Mucosa of stomach (tissue), 1 donor: ENCODE measurements at regions not wholly inside any gene's neighbourhood (a gene's known extent, or its start where the extent isn't known, plus 50 kb on each side); places are given as distances from the start of the nearest gene placed in this dataset.

Experiments used
- H3K27me3 ChIP-seq: one replicate; pipeline ENCODE4 v1.7.0; 2013; ENCODE audit warnings: mild to moderate bottlenecking, low read length; ENCODE audit not compliant: control insufficient read depth, insufficient read depth
- H3K36me3 ChIP-seq: one replicate; pipeline ENCODE4 v1.7.0; 2013; ENCODE audit warnings: low read length; ENCODE audit not compliant: control insufficient read depth, insufficient read depth
- H3K4me1 ChIP-seq: one replicate; pipeline ENCODE4 v1.7.0; 2013; ENCODE audit warnings: mild to moderate bottlenecking, low read length; ENCODE audit not compliant: control insufficient read depth, insufficient read depth
- H3K4me3 ChIP-seq: one replicate; pipeline ENCODE4 v1.7.0; 2013; ENCODE audit warnings: low read length
- H3K9ac ChIP-seq: one replicate; pipeline ENCODE4 v1.7.0; 2013; ENCODE audit warnings: mild to moderate bottlenecking, low read length, moderate library complexity
- H3K9me3 ChIP-seq: one replicate; pipeline ENCODE4 v1.7.0; 2013; ENCODE audit warnings: mild to moderate bottlenecking, low read length, moderate library complexity; ENCODE audit not compliant: control insufficient read depth
- donor health status: Pancreatic carcinoma.

DNA sequence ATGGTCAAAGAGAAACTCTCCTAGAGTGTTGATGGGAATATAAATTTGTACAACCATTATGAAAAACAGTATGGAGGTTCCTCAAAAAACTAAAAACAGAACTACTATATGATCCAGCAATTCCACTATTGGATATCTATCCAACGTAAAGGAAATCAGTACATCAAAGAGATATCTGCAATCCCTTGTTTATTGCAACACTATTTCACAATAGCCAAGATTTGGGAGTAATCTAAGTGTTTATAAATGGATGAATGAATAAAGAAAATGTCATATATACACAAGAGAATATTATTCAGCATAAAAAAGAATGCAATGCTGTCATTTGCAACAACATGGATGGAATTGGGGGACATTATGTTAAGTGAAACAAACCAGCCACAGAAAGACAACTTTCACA lies 1118.1 kb upstream of the PRKX start:
- Histone ChIP-seq H3K9ac (no peak overlapping the region), H3K9me3 (no peaks in the 10 kb centered on the region), H3K36me3 (no peaks in the 10 kb centered on the region), H3K27me3 (no peaks in the 10 kb centered on the region), H3K4me1 (no peaks in the 10 kb centered on the region), H3K4me3 (no peak overlapping the region)

DNA sequence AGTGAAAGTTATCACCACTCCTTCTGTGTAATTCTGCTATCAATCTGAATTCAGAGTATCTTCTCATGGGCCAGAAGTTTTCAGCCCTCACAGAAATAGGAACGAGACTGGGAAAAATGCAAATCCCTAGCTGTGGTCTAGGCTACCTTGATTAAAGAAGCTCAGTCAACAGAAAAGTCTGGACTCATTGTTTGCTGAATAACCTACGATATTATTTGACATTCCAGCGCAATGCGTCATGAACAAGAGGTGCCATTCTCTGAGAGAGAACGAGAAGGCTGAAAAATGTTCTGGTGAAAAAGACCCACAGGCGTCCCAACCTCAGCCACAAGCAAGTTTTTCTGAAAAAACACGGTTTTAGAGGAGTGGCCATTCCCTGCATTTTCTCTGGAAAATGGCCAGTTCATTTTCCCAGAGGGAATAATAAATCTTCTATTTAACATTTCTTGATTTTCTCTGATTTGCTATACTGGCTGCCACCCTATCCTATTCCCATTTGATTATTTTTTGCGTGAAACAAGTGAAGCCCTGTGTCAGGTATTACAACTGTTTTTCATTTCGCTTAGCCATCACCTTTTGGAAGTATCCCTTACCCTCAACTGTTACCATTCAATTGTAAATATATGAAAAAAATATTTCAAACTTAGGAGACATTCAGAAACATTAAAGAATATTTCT lies 1117.6 kb upstream of the PRKX start:
- H3K36me3 ChIP-seq = no peaks in the 10 kb centered on the region
- no peak overlapping the region for H3K9ac ChIP-seq
- H3K4me1 ChIP-seq = no peaks in the 10 kb centered on the region
- no peak overlapping the region for H3K4me3 ChIP-seq
- no peaks in the 10 kb centered on the region for H3K9me3 ChIP-seq
- H3K27me3 ChIP-seq = no peaks in the 10 kb centered on the region

DNA sequence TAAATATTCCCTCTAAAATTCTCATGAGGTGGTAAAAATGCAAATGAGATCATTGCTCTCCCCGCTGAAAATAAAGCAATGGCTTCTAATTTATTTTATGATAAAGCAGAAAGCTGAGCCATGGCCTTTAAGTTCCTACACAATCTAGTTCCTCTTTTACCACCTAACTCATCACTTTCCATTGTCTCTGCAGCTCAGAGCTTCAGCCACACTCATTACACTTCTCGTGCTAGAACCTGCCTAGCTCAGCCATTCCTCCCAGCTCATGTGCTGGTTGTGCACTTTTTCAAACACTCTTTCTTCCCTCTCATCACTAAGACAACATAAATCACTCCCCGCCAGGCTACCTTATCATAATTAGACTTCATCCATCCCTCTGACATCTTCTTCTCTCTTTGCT lies 1112.1 kb upstream of the PRKX start:
- Histone ChIP-seq H3K9ac (no peak overlapping the region), H3K9me3 (no peaks in the 10 kb centered on the region), H3K27me3 (no peaks in the 10 kb centered on the region), H3K4me3 (no peak overlapping the region), H3K4me1 (no peaks in the 10 kb centered on the region), H3K36me3 (no peaks in the 10 kb centered on the region)

DNA sequence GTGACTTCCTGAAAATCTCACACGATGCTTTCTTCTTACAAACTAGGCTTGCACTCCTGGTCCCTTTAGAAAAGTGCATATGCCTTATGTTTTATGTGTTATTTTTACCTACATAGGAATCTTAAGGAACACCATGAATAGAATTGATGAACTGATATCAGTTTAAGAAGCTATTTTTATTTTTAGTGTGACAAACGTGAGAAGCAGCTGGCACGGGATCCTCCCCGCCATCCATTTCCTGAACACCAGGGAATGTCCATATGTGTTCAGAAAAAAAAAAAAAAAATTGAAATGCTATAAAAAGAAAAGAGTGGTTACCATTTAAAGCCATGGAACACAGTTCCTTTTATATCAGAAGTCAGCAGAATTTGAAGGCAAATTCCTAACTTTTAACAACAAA lies 1096.1 kb upstream of the PRKX start:
- H3K9ac ChIP-seq = no peak overlapping the region
- H3K36me3 ChIP-seq = no peaks in the 10 kb centered on the region
- H3K4me1 ChIP-seq = no peaks in the 10 kb centered on the region
- H3K9me3 ChIP-seq = no peaks in the 10 kb centered on the region
- H3K4me3 ChIP-seq = no peak overlapping the region
- H3K27me3 ChIP-seq = no peaks in the 10 kb centered on the region

GRCh38 chrX:4805502-4805901 lies 1092.1 kb upstream of the PRKX start:
- no peak overlapping the region for H3K4me3 ChIP-seq

DNA sequence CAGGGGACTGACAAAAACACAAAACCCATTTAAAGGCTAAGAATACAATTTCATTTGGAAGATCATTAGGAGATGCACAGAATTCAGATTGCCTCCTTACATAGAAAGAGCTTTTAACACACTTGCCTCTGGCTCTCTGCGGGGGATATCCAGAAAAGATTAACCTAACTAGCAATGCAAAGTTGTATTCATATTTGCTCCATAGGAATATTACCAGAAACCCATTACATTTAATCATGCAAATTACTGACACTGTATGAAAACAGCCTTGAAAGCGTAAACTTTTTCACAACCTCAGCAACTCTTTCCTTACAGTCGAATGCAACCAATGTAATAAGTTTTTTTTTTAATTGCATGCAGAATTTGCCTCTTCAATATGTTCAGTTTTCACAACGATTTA lies 1087.3 kb upstream of the PRKX start:
- Histone ChIP-seq H3K27me3 (no peaks in the 10 kb centered on the region), H3K4me1 (no peaks in the 10 kb centered on the region), H3K9me3 (no peaks in the 10 kb centered on the region), H3K36me3 (no peaks in the 10 kb centered on the region), H3K4me3 (no peak overlapping the region), H3K9ac (no peak overlapping the region)

More at GRCh38 chrX:4805502-4805901, 1092.1 kb upstream of the PRKX start:
- H3K27me3 ChIP-seq = no peaks in the 10 kb centered on the region
- no peaks in the 10 kb centered on the region for H3K4me1 ChIP-seq
- H3K36me3 ChIP-seq = no peaks in the 10 kb centered on the region
- no peak overlapping the region for H3K9ac ChIP-seq
- H3K9me3 ChIP-seq = no peaks in the 10 kb centered on the region

DNA sequence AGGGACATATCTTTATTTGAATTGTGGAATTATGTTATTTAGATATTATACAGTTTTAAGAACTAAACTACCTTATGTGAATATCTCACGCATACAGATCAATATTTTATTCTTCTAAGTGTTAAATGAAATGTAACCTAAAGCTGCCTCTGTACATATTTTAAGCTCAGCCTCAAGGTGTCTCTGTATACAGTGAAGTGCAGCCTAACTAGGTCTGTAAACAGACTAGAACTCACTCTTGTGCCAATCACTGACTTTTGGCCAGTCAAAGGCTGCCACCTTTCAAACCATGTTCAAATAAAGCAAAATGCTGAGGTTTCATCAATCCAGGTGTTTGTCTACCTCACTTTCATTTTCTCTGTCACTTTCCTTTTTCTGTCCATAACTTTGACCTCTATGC lies 1074.5 kb upstream of the PRKX start:
- H3K9me3 ChIP-seq = no peaks in the 10 kb centered on the region
- no peaks in the 10 kb centered on the region for H3K36me3 ChIP-seq
- H3K4me1 ChIP-seq = no peaks in the 10 kb centered on the region
- H3K9ac ChIP-seq = no peak overlapping the region
- no peaks in the 10 kb centered on the region for H3K27me3 ChIP-seq
- H3K4me3 ChIP-seq = no peak overlapping the region

GRCh38 chrX:4764888-4765287 lies 1051.4 kb upstream of the PRKX start:
- H3K4me1 ChIP-seq = no peaks in the 10 kb centered on the region
- H3K9me3 ChIP-seq = no peaks in the 10 kb centered on the region
- no peaks in the 10 kb centered on the region for H3K27me3 ChIP-seq
- no peaks in the 10 kb centered on the region for H3K36me3 ChIP-seq
- no peak overlapping the region for H3K9ac ChIP-seq
- H3K4me3 ChIP-seq = no peak overlapping the region

- H3K9ac ChIP-seq = no peak overlapping the region
Measured at GRCh38 chrX:4762196-4762595, 1048.7 kb upstream of the PRKX start.

GRCh38 chrX:4754878-4755604 lies 1041.6 kb upstream of the PRKX start:
- H3K9ac ChIP-seq = no peak overlapping the region
- H3K9me3 ChIP-seq = no peaks in the 10 kb centered on the region
- H3K4me3 ChIP-seq = no peak overlapping the region
- H3K27me3 ChIP-seq = no peaks in the 10 kb centered on the region
- no peaks in the 10 kb centered on the region for H3K4me1 ChIP-seq
- no peaks in the 10 kb centered on the region for H3K36me3 ChIP-seq

More at GRCh38 chrX:4762196-4762595, 1048.7 kb upstream of the PRKX start:
- H3K27me3 ChIP-seq = no peaks in the 10 kb centered on the region
- no peak overlapping the region for H3K4me3 ChIP-seq
- no peaks in the 10 kb centered on the region for H3K36me3 ChIP-seq
- H3K4me1 ChIP-seq = no peaks in the 10 kb centered on the region
- no peaks in the 10 kb centered on the region for H3K9me3 ChIP-seq

- Histone ChIP-seq H3K27me3 (no peaks in the 10 kb centered on the region), H3K9ac (no peak overlapping the region), H3K9me3 (no peaks in the 10 kb centered on the region), H3K36me3 (no peaks in the 10 kb centered on the region), H3K4me1 (no peaks in the 10 kb centered on the region), H3K4me3 (no peak overlapping the region)
Measured at GRCh38 chrX:4741024-4741423, 1027.6 kb upstream of the PRKX start.

GRCh38 chrX:4735299-4735698 lies 1021.9 kb upstream of the PRKX start:
- Histone ChIP-seq H3K4me3 (no peak overlapping the region), H3K9ac (no peak overlapping the region), H3K9me3 (no peaks in the 10 kb centered on the region), H3K36me3 (no peaks in the 10 kb centered on the region), H3K4me1 (no peaks in the 10 kb centered on the region), H3K27me3 (no peaks in the 10 kb centered on the region)
